ENCODE measurements at regions not wholly inside any gene's neighbourhood (a gene's known extent, or its start where the extent isn't known, plus 50 kb on each side); places are given as distances from the start of the nearest gene placed in this dataset.

DNA sequence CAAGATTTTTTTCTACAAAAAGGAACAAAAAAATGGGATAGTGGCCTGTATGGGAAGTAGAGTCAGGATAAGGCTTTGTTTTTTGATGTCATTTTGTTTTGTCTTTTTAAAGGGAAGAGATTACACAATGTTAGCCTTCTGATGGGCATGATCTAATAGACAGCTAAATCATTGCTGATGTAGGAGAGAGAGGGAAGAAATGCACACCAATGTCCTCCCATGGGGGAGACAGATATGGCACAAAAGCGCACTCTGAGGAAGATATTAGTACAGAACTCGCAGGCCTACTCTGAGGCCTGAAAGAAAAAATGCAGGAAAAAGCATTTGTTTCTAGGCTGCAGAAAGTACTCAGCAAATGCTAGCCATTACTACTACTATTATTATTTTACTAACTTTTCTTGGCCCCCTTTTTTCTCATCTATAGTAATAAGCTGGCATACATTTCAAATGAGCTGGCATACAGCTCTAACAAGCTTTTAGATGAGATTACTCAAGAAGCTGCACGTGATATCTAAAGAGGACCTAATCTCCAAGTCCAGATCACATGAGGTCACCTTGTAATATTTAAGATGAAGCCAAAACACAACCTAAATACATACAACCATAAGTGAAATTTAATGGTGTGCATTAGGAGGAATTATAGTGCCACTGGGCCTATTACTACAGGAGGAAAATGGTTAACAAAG lies 269.4 kb upstream of the TANK start:
- DNase-seq = no peak

DNA sequence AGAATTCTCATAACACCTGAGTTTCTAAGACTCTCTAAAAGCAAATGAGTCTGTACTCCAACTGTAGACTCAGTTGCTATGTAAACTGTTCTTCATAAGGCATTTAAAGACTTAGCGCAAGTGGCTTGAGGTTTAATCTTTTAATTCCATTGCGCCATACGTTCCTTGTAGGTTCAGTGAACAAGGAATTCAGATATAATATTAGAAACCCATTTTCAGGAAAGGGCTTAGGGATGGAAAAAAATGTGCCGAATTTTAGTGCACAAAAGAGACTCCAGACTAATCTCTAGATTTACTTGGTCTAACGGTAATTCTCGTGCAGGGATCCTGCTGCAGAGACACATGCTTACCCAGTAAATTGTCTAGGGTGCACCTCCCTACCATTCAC lies 268.9 kb upstream of the TANK start:
- DNase-seq = no peak

DNA sequence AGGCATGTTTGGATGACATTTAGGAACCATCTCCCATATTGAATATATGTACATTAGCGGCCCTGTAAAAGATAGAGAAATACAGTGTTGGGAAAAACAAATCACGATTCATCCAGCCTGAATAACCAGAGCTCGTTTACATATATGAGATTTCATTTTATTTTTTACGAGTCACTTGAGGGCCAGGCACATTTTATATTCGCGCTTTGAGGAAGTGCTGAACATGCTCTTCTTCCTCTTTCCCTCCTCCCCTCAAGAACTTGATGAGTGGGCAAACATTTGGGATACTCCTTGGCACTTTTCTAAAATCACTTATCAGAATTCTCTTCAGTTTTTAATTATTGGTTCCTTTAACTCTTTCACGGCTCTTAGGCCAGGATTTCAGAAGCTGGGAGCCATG lies 268.0 kb upstream of the TANK start:
- DNase-seq = no peak

DNA sequence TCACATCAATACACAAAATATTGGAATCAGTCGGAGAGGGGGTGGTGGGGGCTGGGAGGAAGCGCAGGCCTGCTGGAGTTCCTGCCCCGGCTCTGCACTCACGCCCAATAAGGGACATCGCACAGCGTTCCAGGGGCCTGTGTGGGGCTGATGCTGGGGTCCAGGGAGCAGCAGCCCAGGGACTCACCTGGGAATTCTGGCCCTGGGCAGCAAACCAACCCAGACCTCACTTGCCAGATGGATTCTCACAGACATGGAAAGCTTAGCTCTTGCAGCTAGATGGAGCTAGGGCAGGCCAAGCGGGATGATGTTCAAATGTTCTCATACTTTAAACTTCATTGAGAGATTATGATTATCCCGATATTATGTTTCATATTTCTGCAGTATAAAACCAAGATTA lies 266.6 kb upstream of the TANK start:
- DNase-seq = no peak

DNA sequence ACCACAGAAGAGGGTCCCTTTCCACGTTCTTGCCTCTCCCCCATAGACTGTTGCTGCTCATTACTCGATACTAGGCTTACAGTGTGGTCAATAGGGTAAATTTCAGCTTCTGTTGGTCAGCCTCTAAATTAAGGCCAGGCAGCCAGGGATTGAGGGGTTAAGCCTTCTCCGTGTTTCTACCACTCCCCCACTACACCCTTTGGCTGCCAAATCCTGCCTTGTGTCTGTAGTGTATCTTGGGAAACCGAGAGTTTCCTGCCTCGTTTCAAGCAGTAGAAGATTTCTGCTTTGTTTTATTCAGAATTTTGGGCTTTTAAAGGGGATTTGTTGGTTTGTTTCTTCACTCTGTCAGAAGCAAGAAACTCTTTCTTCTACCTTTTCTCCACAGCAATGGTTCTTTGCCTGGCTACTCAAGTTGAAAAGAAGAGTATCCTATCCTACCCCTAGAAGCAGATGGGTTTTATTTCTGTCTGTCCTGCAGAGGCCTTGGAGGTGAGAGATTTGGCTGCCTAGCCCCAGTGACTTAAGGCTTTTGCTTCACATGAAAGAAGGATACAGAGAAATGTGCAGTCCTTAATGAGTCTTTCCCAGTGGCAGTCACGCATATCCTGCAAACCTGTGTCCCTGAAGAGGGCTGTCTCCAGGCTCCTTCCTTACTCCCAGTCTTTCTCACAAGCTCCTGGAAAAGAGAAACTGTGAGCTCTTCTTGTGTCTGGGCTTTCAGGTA lies 261.5 kb upstream of the TANK start:
- no peak for DNase-seq

DNA sequence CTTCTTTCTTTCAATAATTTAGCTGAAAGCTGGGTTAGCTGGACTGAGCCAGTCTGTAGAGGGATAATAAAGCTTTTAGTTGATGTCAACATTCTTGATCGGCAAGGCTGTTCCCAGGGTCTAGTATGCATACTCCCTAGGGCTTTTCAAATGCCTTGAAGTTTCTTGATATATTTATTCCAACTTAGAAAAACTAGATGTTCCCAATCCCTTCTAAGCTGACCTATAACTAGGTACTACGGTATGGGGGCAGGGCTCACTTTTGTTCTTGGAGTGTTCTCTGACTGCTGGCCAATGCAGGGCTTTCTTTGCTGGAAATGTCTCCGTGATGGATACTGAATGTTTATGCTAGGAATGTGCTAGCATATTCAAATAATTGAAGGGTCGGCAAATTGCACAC lies 258.6 kb upstream of the TANK start:
- DNase-seq = peak; percentile 29

DNA sequence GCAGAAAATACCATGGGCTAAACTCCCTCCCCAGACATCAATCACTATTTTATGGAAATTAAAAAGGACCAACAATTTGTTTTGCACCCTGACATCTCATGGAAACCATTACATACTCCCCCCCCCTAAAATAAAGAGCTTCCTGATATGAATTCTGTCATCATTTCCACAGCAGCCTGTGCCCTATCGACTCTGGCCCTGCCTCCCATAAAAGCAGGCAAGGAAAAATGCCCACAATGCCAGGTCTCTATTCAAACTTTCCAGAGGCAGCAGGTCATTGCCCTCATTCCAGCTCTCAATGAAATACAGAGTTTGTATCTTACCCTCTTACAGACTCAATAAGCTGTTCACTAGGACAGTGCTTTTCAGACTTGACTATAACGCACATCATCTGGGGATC lies 254.4 kb upstream of the TANK start:
- no peak for DNase-seq

DNA sequence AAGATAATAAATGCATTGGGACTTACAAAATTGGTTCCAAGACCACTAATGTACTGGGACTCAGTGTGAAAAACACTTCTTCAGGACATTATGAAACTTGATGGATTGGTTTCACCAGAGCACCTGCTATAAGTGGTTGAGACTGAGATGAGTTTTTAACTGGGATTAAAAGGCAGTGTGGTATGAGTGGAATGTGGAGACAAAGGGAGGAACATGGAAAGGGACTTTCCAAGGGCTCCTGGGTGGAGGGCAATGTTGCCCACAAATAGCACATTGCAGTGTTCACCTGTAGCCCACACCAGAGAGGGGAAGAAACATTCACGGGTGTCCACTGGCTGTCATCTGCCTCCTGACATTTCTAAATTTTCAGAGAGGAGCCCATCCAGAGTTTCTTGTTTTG lies 253.3 kb upstream of the TANK start:
- no peak for DNase-seq

DNA sequence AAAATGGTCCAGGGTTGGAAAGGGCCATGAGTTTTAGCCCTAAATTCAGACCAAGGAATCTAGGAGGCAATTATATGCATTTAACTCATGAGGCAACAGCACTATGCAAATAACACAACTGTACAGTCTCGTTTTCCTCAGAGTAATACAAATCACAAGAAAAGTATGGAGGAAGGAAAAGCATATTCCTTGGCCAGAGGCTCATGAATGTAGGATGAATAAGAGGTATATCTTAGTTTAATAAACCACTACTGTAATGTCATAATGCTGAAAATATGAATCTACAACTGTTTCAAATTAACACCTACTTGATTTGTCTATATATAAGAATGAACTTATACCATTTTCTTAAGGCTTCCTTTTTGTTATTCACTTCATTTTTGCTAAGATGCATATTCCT lies 252.5 kb upstream of the TANK start:
- no peak for DNase-seq

DNA sequence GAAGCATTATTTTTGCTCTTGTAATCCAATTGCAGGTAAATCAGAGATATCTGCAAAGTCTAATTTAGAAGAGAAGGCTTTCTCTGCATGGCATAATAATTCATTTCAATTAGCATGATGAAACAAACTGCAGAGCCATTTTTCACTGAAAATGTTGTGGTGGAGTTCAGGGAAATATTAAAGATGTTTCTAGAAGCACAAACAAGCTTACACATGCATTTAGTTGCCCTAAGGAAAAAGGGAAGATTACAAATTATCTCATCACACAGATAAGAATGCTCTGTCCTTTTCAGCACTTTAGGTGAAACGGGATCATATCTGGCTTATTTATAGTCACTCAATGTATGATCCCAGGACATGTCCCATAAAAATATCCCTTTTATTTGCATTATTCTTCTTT lies 252.1 kb upstream of the TANK start:
- DNase-seq = no peak

DNA sequence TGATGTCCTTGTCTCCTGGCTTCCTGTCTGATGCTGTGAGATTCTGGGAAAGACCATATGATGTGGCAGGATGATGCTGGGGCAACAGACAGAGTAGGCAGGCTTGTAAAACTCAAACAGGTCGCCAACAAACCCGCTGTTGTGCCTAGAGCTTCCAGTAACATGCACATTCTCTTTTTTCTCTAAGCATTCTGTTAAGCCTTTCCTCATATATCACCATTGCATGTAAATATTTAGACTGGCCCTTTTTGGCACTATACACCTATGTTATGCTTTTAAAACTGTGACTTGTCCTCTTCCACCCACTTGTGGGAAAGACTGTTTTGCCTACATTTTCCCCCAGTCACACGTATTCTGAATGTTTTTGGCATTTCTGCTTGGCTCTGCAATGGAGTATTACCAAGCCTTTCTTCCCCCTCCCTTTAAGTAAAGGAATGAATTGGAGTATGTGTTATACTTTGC lies 250.4 kb upstream of the TANK start:
- DNase-seq = no peak

DNA sequence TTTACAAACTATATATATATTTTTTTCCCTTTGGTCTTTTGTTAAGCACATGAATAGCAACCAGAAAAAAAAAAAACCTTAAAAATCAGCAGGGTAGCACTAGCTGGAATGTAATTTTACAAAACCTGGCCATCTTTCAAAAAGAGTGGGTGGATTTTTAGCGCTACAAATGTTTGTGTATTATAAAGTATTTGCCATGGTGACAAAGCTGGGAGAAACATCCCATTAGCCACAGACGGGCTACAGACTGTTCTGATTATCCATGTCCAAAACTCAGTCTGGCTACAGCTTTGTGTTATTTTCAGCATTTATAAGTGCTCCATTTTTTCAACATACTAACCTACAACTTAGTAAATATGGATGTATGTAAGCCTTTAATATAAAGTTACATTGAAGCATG lies 249.5 kb upstream of the TANK start:
- no peak for DNase-seq

DNA sequence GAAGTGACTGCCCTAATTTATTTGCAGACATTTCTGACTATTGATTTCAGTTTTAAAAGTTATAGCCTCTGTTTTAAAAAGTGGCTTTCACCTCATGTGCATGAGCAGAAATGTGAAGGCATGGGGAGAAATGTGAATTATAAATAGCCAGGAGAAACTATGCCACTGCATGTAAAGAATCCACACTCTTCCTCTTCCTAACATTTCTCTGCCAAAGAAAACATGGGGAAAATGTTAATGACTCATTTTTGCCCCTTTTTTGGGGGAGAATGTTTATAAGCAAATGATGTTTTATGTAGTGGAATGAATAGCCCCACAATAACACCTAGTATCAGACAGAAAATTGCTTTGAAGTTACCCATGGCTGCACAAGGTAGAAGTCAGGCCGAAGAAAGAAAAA lies 249.0 kb upstream of the TANK start:
- no peak for DNase-seq

DNA sequence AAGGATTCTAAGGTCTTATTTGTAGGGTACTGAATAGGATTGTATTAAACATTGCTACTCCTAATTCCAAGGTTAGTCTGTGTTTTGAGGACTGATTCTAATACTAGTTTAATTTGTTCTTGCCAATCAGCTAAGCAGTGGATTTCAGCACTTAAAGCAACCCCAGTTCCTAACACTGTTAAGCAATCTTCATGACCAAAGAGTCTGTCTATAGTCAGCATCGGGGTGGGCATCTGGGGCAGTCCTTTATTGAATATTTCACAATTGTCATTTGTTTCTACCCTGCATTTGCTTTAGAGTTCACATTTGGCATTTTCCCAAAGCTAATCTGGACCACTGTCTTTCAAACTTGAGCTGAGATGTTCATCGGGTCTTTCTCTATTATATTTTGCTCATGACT lies 248.0 kb upstream of the TANK start:
- no peak for DNase-seq

DNA sequence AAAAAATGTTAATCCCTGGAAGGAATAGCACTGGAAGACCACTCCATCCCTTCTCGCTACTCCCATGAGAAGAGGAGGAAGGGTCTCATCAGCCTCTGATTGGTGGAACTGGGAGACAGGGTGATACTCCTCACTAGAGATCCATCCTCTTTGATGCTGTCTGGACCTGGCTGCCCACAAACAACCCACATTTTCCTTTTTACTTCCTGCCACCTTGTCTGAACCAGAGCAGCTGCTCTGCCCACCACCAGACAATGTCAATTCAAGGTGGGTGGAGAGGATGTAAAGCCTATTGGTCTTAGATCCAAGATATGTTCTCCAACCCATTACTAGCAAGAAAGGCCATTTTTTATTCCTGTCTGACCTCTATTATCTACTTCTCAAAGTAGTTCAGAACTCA lies 246.9 kb upstream of the TANK start:
- DNase-seq = no peak

DNA sequence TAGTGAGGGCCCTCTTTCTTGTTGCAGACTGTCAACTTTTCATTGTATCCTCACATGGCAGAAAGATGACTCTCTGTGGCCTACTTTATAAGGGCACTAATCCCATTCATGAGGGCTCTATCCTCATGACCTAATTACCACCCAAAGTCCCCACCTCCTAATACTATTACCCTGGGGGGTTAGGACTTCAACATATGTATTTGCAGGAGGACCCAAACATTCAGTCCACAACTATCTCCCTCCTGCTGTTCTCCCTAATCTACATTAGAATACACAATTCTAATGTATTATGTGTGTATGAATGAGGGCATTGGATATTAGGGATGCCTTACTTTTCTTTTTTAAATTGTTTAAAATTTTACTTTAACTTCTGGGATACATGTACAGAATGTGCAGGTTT lies 246.0 kb upstream of the TANK start:
- no peak for DNase-seq

DNA sequence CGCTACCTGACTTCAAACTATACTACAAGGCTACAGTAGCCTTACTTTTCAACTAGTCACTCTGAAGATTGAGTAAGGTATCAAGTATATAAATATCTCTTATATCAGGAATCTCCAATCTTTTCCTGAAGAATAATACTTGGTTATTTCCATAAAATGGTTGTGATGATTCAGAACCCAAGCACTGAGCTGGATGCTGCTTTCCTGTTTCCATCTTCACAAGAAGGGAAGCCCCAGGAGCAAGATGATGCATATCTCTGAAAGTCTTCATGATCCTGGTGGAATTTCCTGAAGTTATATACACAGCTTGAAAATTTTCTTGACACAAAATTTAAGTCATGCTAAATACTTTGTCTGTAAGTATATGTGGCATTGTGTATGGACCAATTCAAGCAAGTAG lies 243.9 kb upstream of the TANK start:
- no peak for DNase-seq

DNA sequence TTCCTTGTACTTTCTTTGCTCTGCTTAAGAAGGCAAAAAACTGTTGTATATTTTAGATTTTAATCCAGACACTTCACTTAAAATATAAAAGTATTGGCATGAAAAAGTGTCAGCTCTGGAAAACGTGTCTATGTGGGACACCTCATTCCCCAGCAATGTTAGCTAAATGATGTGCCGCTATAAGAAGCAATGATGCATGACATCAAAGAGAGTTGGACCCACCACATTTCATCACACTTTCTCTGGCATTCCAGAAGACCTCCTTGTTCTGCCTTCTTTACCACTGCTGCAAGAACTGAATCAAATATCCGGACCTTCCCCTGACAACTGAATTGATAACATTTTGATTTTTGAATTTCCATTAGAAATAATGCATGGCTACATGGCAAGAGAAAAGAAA lies 242.4 kb upstream of the TANK start:
- no peak for DNase-seq

DNA sequence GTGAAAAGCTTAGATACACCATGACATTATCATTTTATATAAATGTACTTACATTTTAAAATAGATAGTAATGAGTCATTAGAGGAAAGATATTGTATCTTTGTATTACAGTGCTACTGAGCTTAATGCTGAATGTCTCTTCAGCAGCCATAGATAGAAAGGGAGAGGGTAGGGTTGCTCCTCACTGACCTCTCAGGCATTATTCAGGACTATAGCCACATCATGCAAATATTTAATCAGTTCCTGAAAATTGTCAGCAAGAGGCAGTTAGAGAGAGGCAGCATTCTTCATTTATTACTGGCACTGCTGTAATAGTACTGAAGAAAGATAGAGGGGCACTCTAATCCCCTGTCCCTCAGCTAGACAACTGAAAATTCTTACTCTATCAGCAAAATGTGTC lies 242.0 kb upstream of the TANK start:
- DNase-seq = no peak

DNA sequence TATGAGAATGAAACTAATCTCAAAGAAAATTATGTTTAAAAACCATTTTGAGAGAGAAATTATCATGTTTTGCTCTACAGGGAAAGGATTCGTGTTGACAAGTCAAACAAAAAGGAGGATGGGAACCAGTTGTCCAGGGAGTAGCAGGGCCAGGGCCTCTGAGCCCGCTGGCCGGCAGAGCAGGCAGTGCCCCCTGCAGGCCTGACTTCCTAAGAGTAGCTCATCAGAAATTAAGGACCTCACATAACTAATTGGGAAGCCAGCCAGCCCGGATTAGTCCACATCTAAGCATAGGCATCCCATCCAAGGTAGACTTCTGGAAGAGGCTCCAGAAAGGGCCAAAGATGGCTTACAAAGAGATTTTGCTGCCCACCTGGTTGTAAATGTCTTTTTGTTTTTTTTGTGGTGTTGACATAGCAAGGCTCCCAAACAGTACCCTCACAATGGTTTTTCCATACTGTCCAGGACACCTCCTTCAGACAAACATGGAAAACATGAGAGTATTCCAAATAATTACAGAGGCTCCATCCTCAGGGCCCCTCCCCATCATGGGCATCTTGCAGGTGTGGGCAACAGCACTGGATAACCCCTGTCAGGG lies 241.2 kb upstream of the TANK start:
- peak; percentile 28 for DNase-seq

DNA sequence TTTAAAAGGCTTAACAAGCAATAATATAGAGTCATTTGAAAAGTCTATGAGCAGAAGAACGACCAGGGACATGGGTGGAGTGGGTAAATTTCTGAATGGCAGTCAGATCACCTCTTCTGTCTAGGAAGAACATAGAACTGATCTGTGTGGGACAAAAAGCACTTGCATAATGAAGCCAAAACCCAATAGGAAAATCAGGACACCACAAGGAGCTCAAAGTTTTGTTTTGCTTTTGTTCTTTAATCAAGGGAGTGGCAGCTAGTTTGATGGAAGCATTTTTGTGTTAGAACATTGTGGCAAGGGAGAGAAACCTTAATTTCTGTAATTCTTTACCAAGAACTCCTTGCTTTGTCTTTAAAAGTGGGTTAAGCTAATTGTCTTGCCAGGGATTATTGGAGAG lies 240.2 kb upstream of the TANK start:
- no peak for DNase-seq

DNA sequence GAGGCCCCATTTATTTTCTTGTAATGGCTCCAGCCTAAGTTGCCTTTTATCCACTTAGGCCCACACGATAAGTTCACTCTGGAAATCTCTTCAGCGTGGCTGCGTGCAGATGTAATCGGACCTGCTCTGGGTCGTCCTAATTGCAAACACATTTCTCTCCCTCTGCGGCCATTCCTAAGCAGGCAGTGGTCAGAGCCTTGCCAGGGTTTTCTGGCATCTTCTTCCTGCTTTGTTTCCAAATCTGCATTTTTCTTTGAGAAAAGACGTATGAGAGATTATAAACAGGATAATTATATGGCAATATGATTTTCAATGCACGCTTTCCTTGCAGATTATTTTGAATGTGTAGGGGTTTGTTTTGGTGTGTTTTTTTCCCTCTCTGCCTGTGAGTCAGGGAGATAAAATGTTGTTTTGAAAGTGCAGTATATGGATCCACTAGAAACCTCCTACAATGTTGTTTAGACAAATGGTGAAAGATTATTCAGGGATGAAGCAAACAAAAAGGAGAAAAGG lies 239.4 kb upstream of the TANK start:
- DNase-seq = no peak

DNA sequence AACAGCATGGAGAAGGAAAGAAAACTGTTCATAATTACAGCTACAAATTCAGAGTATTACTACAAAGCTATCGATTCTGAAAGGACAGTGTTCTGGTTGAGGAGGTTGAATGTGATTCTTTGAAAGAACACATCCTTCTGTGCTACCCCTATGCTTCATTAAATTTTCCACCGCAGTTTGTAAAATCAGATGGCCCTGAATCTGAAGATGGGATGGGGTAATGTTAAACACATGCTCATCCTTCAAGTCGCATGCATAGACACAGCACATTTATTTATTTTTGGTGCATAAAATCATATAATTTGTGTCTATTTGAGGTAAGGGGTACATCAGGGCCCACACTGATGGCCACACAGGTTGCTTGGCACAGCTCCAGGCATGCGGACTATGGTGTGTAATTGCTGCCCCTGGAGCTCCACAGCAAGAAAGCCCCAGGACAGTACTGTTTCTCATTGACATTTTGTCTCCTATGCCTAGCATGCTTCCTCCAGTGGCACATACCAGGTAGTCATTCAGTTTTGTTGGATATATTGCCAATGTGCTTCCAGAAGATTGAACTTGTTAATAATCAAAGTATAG lies 238.8 kb upstream of the TANK start:
- no peak for DNase-seq

DNA sequence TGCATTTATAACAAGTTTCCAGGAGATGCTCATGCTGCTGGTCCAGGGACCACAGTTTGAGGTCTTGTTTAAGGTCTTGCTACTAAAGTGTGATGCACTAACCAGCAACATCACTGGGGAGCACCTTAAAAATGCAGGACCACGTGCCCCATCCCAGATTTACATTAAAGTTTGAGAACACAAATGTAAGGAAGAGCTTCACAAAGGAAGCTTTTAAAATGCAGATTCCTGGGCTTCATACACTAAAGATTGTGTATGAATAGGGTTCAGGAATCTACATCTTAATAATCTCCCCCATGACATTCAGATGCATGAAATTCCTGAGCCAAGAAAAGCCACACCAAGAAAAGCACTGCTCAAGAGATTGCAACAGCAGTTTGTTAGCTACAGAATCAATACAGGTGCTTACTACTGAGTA lies 235.3 kb upstream of the TANK start:
- DNase-seq = no peak
